Activated T-helper 2 cell treated with anti-CD3 and anti-CD28 coated beads, Interferon-gamma antibody, Interleukin-2, Interleukin-4, amounts not matched to agents 10 μg/mL and 5 μg/mL and 100 μg/mL, durations not matched to agents 14 hours and 24 hours and 36 hours (primary cell): ENCODE measurements at regions not wholly inside any gene's neighbourhood (a gene's known extent, or its start where the extent isn't known, plus 50 kb on each side); places are given as distances from the start of the nearest gene placed in this dataset.

Source experiments
- DNase-seq: peaks from one replicate; pipeline ENCODE4 v3.0.0; 2021; ENCODE audit warnings: low spot score
- H3K27ac Mint-ChIP-seq: one replicate; pipeline ENCODE4 v1.8.0; 2021; ENCODE audit warnings: mixed read lengths
- H3K27me3 Mint-ChIP-seq: one replicate; pipeline ENCODE4 v1.8.0; 2021; ENCODE audit warnings: low read depth, mixed read lengths
- H3K36me3 Mint-ChIP-seq: one replicate; pipeline ENCODE4 v1.8.0; 2021; ENCODE audit warnings: low read depth, mixed read lengths
- H3K4me1 Mint-ChIP-seq: one replicate; pipeline ENCODE4 v1.8.0; 2021; ENCODE audit warnings: low read depth, mixed read lengths
- H3K4me3 Mint-ChIP-seq: one replicate; pipeline ENCODE4 v1.8.0; 2021; ENCODE audit warnings: low read depth, mild to moderate bottlenecking, moderate library complexity, mixed read lengths
- H3K9me3 Mint-ChIP-seq: one replicate; pipeline ENCODE4 v1.8.0; 2021; ENCODE audit warnings: mixed read lengths
- intact Hi-C: fragments of 100-400 bp; cut with micrococcal nuclease; formaldehyde crosslinking; loops from one replicate; pipeline ENCODE4 v1.15.1; 2023

GRCh38 chr1:239436286-239436685 is 49.9 kb downstream of the CHRM3 start:
- Mint-ChIP-seq H3K4me3 (no peak overlapping the region), H3K27ac (no peak overlapping the region), H3K9me3 (no peaks in the 10 kb centered on the region), H3K36me3 (no peaks in the 10 kb centered on the region), H3K27me3 (no peaks in the 10 kb centered on the region), H3K4me1 (no peaks in the 10 kb centered on the region)
- intact Hi-C loops: no loop called here
- no peak for DNase-seq

- DNase-seq: no peak
- intact Hi-C loops: no loop called here
- Mint-ChIP-seq H3K4me3 (no peak overlapping the region), H3K27me3 (no peaks in the 10 kb centered on the region), H3K4me1 (no peaks in the 10 kb centered on the region), H3K9me3 (no peaks in the 10 kb centered on the region), H3K36me3 (no peaks in the 10 kb centered on the region), H3K27ac (no peak overlapping the region)
Measured at GRCh38 chr1:239437822-239438221, 51.5 kb downstream of the CHRM3 start.

GRCh38 chr1:239438891-239439290 is 52.5 kb downstream of the CHRM3 start:
- Mint-ChIP-seq H3K27ac (no peak overlapping the region), H3K4me1 (no peaks in the 10 kb centered on the region), H3K27me3 (no peaks in the 10 kb centered on the region), H3K36me3 (no peaks in the 10 kb centered on the region), H3K4me3 (no peak overlapping the region), H3K9me3 (no peaks in the 10 kb centered on the region)
- no peak for DNase-seq
- intact Hi-C loops: no loop called here

GRCh38 chr1:239443361-239443760 is 57.0 kb downstream of the CHRM3 start:
- DNase-seq: no peak
- Mint-ChIP-seq H3K4me3 (no peak overlapping the region), H3K9me3 (no peaks in the 10 kb centered on the region), H3K4me1 (no peaks in the 10 kb centered on the region), H3K27me3 (no peaks in the 10 kb centered on the region), H3K36me3 (no peaks in the 10 kb centered on the region), H3K27ac (no peak overlapping the region)
- intact Hi-C loops: no loop called here

- intact Hi-C loops: no loop called here
- H3K27me3 Mint-ChIP-seq: no peaks in the 10 kb centered on the region
- DNase-seq: no peak
- H3K9me3 Mint-ChIP-seq: no peaks in the 10 kb centered on the region
- no peaks in the 10 kb centered on the region for H3K4me1 Mint-ChIP-seq
- no peak overlapping the region for H3K4me3 Mint-ChIP-seq
- H3K36me3 Mint-ChIP-seq: no peaks in the 10 kb centered on the region
- H3K27ac Mint-ChIP-seq: no peak overlapping the region
Measured at GRCh38 chr1:239446611-239447010, 60.2 kb downstream of the CHRM3 start.

GRCh38 chr1:239448911-239449310 is 62.5 kb downstream of the CHRM3 start:
- Mint-ChIP-seq H3K27ac (no peak overlapping the region), H3K4me3 (no peak overlapping the region), H3K36me3 (no peaks in the 10 kb centered on the region), H3K4me1 (no peaks in the 10 kb centered on the region), H3K27me3 (no peaks in the 10 kb centered on the region), H3K9me3 (no peaks in the 10 kb centered on the region)
- no peak for DNase-seq
- intact Hi-C loops: no loop called here

- H3K4me3 Mint-ChIP-seq: no peak overlapping the region
- intact Hi-C loops: no loop called here
- H3K27ac Mint-ChIP-seq: no peak overlapping the region
- DNase-seq: no peak
- no peaks in the 10 kb centered on the region for H3K9me3 Mint-ChIP-seq
- peaks cover 5% of the 10 kb centered on the region for H3K4me1 Mint-ChIP-seq
- no peaks in the 10 kb centered on the region for H3K27me3 Mint-ChIP-seq
- no peaks in the 10 kb centered on the region for H3K36me3 Mint-ChIP-seq
Measured at GRCh38 chr1:239455743-239456142, 69.4 kb downstream of the CHRM3 start.

- H3K9me3 Mint-ChIP-seq: no peaks in the 10 kb centered on the region
Measured at GRCh38 chr1:239456788-239457187, 70.4 kb downstream of the CHRM3 start.

GRCh38 chr1:239457491-239458143 is 71.2 kb downstream of the CHRM3 start:
- H3K27me3 Mint-ChIP-seq: no peaks in the 10 kb centered on the region
- no peak overlapping the region for H3K4me3 Mint-ChIP-seq

More at GRCh38 chr1:239456788-239457187, 70.4 kb downstream of the CHRM3 start:
- Mint-ChIP-seq H3K36me3 (no peaks in the 10 kb centered on the region), H3K4me3 (no peak overlapping the region), H3K27me3 (no peaks in the 10 kb centered on the region), H3K27ac (no peak overlapping the region), H3K4me1 (peaks cover 5% of the 10 kb centered on the region)
- DNase-seq: no peak
- intact Hi-C loops: no loop called here

GRCh38 chr1:239458144-239458500 is 71.8 kb downstream of the CHRM3 start:
- H3K4me1 Mint-ChIP-seq: peaks cover 5% of the 10 kb centered on the region
- no peaks in the 10 kb centered on the region for H3K36me3 Mint-ChIP-seq
- H3K4me3 Mint-ChIP-seq: no peak overlapping the region
- no peak overlapping the region for H3K27ac Mint-ChIP-seq
- H3K9me3 Mint-ChIP-seq: no peaks in the 10 kb centered on the region
- H3K27me3 Mint-ChIP-seq: no peaks in the 10 kb centered on the region
- no peak for DNase-seq
- intact Hi-C loops: no loop called here

More at GRCh38 chr1:239457491-239458143, 71.2 kb downstream of the CHRM3 start:
- Mint-ChIP-seq H3K36me3 (no peaks in the 10 kb centered on the region), H3K9me3 (no peaks in the 10 kb centered on the region), H3K27ac (no peak overlapping the region), H3K4me1 (peaks cover 5% of the 10 kb centered on the region)
- no peak for DNase-seq
- intact Hi-C loops: no loop called here

GRCh38 chr1:239467730-239468129 is 81.4 kb downstream of the CHRM3 start:
- no peak overlapping the region for H3K27ac Mint-ChIP-seq
- H3K36me3 Mint-ChIP-seq: no peaks in the 10 kb centered on the region
- no peaks in the 10 kb centered on the region for H3K9me3 Mint-ChIP-seq
- H3K4me1 Mint-ChIP-seq: no peaks in the 10 kb centered on the region
- no peaks in the 10 kb centered on the region for H3K27me3 Mint-ChIP-seq
- H3K4me3 Mint-ChIP-seq: no peak overlapping the region
- no peak for DNase-seq
- intact Hi-C loops: no loop called here

- Mint-ChIP-seq H3K4me3 (no peak overlapping the region), H3K9me3 (peaks cover 12% of the 10 kb centered on the region), H3K36me3 (no peaks in the 10 kb centered on the region), H3K27me3 (no peaks in the 10 kb centered on the region), H3K27ac (no peak overlapping the region), H3K4me1 (no peaks in the 10 kb centered on the region)
- no peak for DNase-seq
- intact Hi-C loops: no loop called here
Measured at GRCh38 chr1:239478069-239478468, 91.7 kb downstream of the CHRM3 start.

GRCh38 chr1:239483391-239483790 is 97.0 kb downstream of the CHRM3 start:
- Mint-ChIP-seq H3K27ac (no peak overlapping the region), H3K9me3 (peaks cover 11% of the 10 kb centered on the region), H3K4me1 (no peaks in the 10 kb centered on the region), H3K27me3 (no peaks in the 10 kb centered on the region), H3K4me3 (no peak overlapping the region), H3K36me3 (no peaks in the 10 kb centered on the region)
- intact Hi-C loops: no loop called here
- DNase-seq: no peak
